Neural progenitor cell (in vitro differentiated cells): ENCODE measurements at regions not wholly inside any gene's neighbourhood (a gene's known extent, or its start where the extent isn't known, plus 50 kb on each side); places are given as distances from the start of the nearest gene placed in this dataset.

Experiments
- DNase-seq: peaks from one replicate; pipeline ENCODE4 v3.0.0-alpha.2; 2016; ENCODE audit warnings: low spot score
- H2AFZ ChIP-seq: fragments of 200-600 bp; sonication (generic); replicated peaks from 2 replicates; pipeline ENCODE4 v1.6.1; 2016; ENCODE audit warnings: antibody characterized with exemption
- H3F3A ChIP-seq: fragments of 200-600 bp; sonication (generic); 2 replicates; pipeline ENCODE4 v1.6.1; 2016; ENCODE audit warnings: antibody characterized with exemption, low read depth
- H3K27ac ChIP-seq: fragments of 200-600 bp; sonication (generic); 2 replicates; pipeline ENCODE4 v1.5.1; 2016; ENCODE audit warnings: mild to moderate bottlenecking
- H3K27me3 ChIP-seq: fragments of 200-600 bp; sonication (generic); 2 replicates; pipeline ENCODE4 v1.6.1; 2016; ENCODE audit warnings: mild to moderate bottlenecking, moderate library complexity
- H3K36me3 ChIP-seq: fragments of 200-600 bp; sonication (generic); 2 replicates; pipeline ENCODE4 v1.5.1; 2016
- H3K4me1 ChIP-seq: fragments of 200-600 bp; sonication (generic); 2 replicates; pipeline ENCODE4 v1.6.1; 2016; ENCODE audit warnings: mixed run types
- H3K4me2 ChIP-seq: fragments of 200-600 bp; sonication (generic); 2 replicates; pipeline ENCODE4 v1.6.1; 2016
- H3K4me3 ChIP-seq: fragments of 200-600 bp; sonication (generic); 2 replicates; pipeline ENCODE4 v1.5.1; 2016
- H3K79me2 ChIP-seq: fragments of 200-600 bp; sonication (generic); 2 replicates; pipeline ENCODE4 v1.6.1; 2016; ENCODE audit warnings: low read depth
- H3K9ac ChIP-seq: fragments of 200-600 bp; sonication (generic); 2 replicates; pipeline ENCODE4 v1.6.1; 2016
- H3K9me3 ChIP-seq: fragments of 200-600 bp; sonication (generic); 2 replicates; pipeline ENCODE4 v1.5.1; 2016; ENCODE audit warnings: low read depth
- H4K20me1 ChIP-seq: fragments of 200-600 bp; sonication (generic); 2 replicates; pipeline ENCODE4 v1.6.1; 2016; ENCODE audit warnings: low read depth
- H3K27ac Mint-ChIP-seq: 3 replicates; pipeline ENCODE4 v1.8.0; 2021; ENCODE audit warnings: mixed read lengths
- H3K27me3 Mint-ChIP-seq: 2 replicates; pipeline ENCODE4 v1.8.0; 2022; ENCODE audit warnings: low read depth, mild to moderate bottlenecking, inconsistent platforms, moderate library complexity, mixed read lengths; ENCODE audit not compliant: insufficient read depth
- H3K36me3 Mint-ChIP-seq: 3 replicates; pipeline ENCODE4 v1.8.0; 2021; ENCODE audit warnings: mixed read lengths
- H3K4me1 Mint-ChIP-seq: 3 replicates; pipeline ENCODE4 v1.8.0; 2021; ENCODE audit warnings: mixed read lengths
- H3K4me3 Mint-ChIP-seq: 3 replicates; pipeline ENCODE4 v1.8.0; 2021; ENCODE audit warnings: mild to moderate bottlenecking, moderate library complexity, mixed read lengths
- H3K9me3 Mint-ChIP-seq: 3 replicates; pipeline ENCODE4 v1.8.0; 2020; ENCODE audit warnings: mixed read lengths
- CTCF ChIP-seq: fragments of 200-600 bp; sonication (generic); IDR thresholded peaks from 2 replicates; pipeline ENCODE4 v1.5.1; 2017; ENCODE audit warnings: antibody characterized with exemption, mild to moderate bottlenecking
- EZH2 ChIP-seq: fragments of 200-600 bp; sonication (generic); IDR thresholded peaks from 2 replicates; pipeline ENCODE4 v1.6.1; 2017; ENCODE audit warnings: antibody characterized with exemption, mild to moderate bottlenecking, moderate library complexity
- EZH2phosphoT487 ChIP-seq: fragments of 200-600 bp; sonication (generic); IDR thresholded peaks from 2 replicates; pipeline ENCODE4 v1.6.1; 2017; ENCODE audit warnings: antibody characterized with exemption

- Mint-ChIP-seq H3K4me3 (no peak overlapping the region), H3K4me1 (peaks cover 2% of the 10 kb centered on the region), H3K27ac (no peak overlapping the region), H3K9me3 (no peaks in the 10 kb centered on the region), H3K27me3 (peaks cover 8% of the 10 kb centered on the region), H3K36me3 (no peaks in the 10 kb centered on the region)
- H3K79me2 ChIP-seq = no peaks in the 10 kb centered on the region
- H3K4me1 ChIP-seq = no peaks in the 10 kb centered on the region
- no peaks in the 10 kb centered on the region for H3K9me3 ChIP-seq
- H3K9ac ChIP-seq = no peak overlapping the region
- H3K4me3 ChIP-seq = no peak overlapping the region
- H3K27me3 ChIP-seq = no peaks in the 10 kb centered on the region
- H3K36me3 ChIP-seq = no peaks in the 10 kb centered on the region
- no peak overlapping the region for H3K27ac ChIP-seq
- H3F3A ChIP-seq = no peaks in the 10 kb centered on the region
- TF ChIP-seq EZH2 = no peak
- TF ChIP-seq CTCF = no peak
- TF ChIP-seq EZH2phosphoT487 = no peak
- H3K4me2 ChIP-seq = no peak overlapping the region
- H2AFZ ChIP-seq = no peak overlapping the region
- no peak for DNase-seq
- no peaks in the 10 kb centered on the region for H4K20me1 ChIP-seq
Measured at GRCh38 chr16:66036793-66037715, 329.4 kb upstream of the CDH5 start.

GRCh38 chr16:66036184-66036583 lies 330.3 kb upstream of the CDH5 start:
- Mint-ChIP-seq H3K4me3 (no peak overlapping the region), H3K27me3 (peaks cover 8% of the 10 kb centered on the region), H3K36me3 (no peaks in the 10 kb centered on the region), H3K4me1 (peaks cover 2% of the 10 kb centered on the region), H3K27ac (no peak overlapping the region), H3K9me3 (no peaks in the 10 kb centered on the region)
- H3K4me3 ChIP-seq = no peak overlapping the region
- no peaks in the 10 kb centered on the region for H3K4me1 ChIP-seq
- H3K27ac ChIP-seq = no peak overlapping the region
- no peaks in the 10 kb centered on the region for H3F3A ChIP-seq
- no peak overlapping the region for H3K4me2 ChIP-seq
- H2AFZ ChIP-seq = no peak overlapping the region
- H3K9ac ChIP-seq = no peak overlapping the region
- H3K79me2 ChIP-seq = no peaks in the 10 kb centered on the region
- H3K36me3 ChIP-seq = no peaks in the 10 kb centered on the region
- H3K9me3 ChIP-seq = no peaks in the 10 kb centered on the region
- no peaks in the 10 kb centered on the region for H4K20me1 ChIP-seq
- TF ChIP-seq CTCF (no peak), EZH2 (no peak)
- DNase-seq = no peak
- H3K27me3 ChIP-seq = no peaks in the 10 kb centered on the region

- Histone ChIP-seq H3K27me3 (no peaks in the 10 kb centered on the region), H3K4me1 (no peaks in the 10 kb centered on the region), H3K79me2 (no peaks in the 10 kb centered on the region), H3K36me3 (no peaks in the 10 kb centered on the region), H4K20me1 (no peaks in the 10 kb centered on the region), H3K9ac (no peak overlapping the region), H3K4me2 (no peak overlapping the region), H2AFZ (no peak overlapping the region), H3K4me3 (no peak overlapping the region), H3K27ac (no peak overlapping the region), H3F3A (no peaks in the 10 kb centered on the region), H3K9me3 (no peaks in the 10 kb centered on the region)
- Mint-ChIP-seq H3K27me3 (peaks cover 5% of the 10 kb centered on the region), H3K36me3 (no peaks in the 10 kb centered on the region), H3K9me3 (no peaks in the 10 kb centered on the region), H3K4me3 (no peak overlapping the region), H3K27ac (no peak overlapping the region), H3K4me1 (peaks cover 2% of the 10 kb centered on the region)
- TF ChIP-seq EZH2 (no peak), CTCF (no peak), EZH2phosphoT487 (no peak)
- no peak for DNase-seq
Measured at GRCh38 chr16:66035096-66035495, 331.4 kb upstream of the CDH5 start.
